ENCODE measurements at regions not wholly inside any gene's neighbourhood (a gene's known extent, or its start where the extent isn't known, plus 50 kb on each side); places are given as distances from the start of the nearest gene placed in this dataset.

GRCh38 chr18:59760212-59760611 is 63.0 kb upstream of the CCBE1 start:
- H3K27me3 ChIP-seq, result no peaks in the 10 kb centered on the region
- DNase-seq (ENCODE audit: extremely low spot score in 2 of 2), result no peak
- H3K36me3 ChIP-seq, result no peaks in the 10 kb centered on the region
- H3K4me3 ChIP-seq, result no peak overlapping the region
- TF ChIP-seq, protein P1, sequence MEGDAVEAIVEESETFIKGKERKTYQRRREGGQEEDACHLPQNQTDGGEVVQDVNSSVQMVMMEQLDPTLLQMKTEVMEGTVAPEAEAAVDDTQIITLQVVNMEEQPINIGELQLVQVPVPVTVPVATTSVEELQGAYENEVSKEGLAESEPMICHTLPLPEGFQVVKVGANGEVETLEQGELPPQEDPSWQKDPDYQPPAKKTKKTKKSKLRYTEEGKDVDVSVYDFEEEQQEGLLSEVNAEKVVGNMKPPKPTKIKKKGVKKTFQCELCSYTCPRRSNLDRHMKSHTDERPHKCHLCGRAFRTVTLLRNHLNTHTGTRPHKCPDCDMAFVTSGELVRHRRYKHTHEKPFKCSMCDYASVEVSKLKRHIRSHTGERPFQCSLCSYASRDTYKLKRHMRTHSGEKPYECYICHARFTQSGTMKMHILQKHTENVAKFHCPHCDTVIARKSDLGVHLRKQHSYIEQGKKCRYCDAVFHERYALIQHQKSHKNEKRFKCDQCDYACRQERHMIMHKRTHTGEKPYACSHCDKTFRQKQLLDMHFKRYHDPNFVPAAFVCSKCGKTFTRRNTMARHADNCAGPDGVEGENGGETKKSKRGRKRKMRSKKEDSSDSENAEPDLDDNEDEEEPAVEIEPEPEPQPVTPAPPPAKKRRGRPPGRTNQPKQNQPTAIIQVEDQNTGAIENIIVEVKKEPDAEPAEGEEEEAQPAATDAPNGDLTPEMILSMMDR (IDR thresholded peaks at IDR 0.05), result no peak
- no peak for TF ChIP-seq POLR2A (IDR thresholded peaks at IDR 0.05)
- no peak for TF ChIP-seq POLR2AphosphoS5 (IDR thresholded peaks at IDR 0.05; ENCODE audit: insufficient read depth in 1 of 2, low read depth in 1 of 2)
- H3K9me3 ChIP-seq, result no peaks in the 10 kb centered on the region
- no peaks in the 10 kb centered on the region for H3K4me1 ChIP-seq
- intact Hi-C loops (cut with DNase I), result no loop called here
- H3K27ac ChIP-seq, result no peak overlapping the region

GRCh38 chr18:59758837-59759236 is 61.6 kb upstream of the CCBE1 start:
- H3K36me3 ChIP-seq, result no peaks in the 10 kb centered on the region

GRCh38 chr18:59758106-59758505 is 60.9 kb upstream of the CCBE1 start:
- H3K27me3 ChIP-seq, result no peaks in the 10 kb centered on the region
- no peaks in the 10 kb centered on the region for H3K36me3 ChIP-seq
- H3K4me1 ChIP-seq, result no peaks in the 10 kb centered on the region
- TF ChIP-seq POLR2AphosphoS5 (IDR thresholded peaks at IDR 0.05; ENCODE audit: insufficient read depth in 1 of 2, low read depth in 1 of 2), result no peak
- TF ChIP-seq, protein P1 (IDR thresholded peaks at IDR 0.05), result no peak
- no peak for TF ChIP-seq POLR2A (IDR thresholded peaks at IDR 0.05)
- H3K27ac ChIP-seq, result no peak overlapping the region
- no peaks in the 10 kb centered on the region for H3K9me3 ChIP-seq
- intact Hi-C loops (cut with DNase I), result no loop called here
- no peak overlapping the region for H3K4me3 ChIP-seq
- no peak for DNase-seq (ENCODE audit: extremely low spot score in 2 of 2)

More at GRCh38 chr18:59758837-59759236, 61.6 kb upstream of the CCBE1 start:
- Histone ChIP-seq H3K27me3 (no peaks in the 10 kb centered on the region), H3K9me3 (no peaks in the 10 kb centered on the region), H3K4me3 (no peak overlapping the region), H3K27ac (no peak overlapping the region), H3K4me1 (no peaks in the 10 kb centered on the region)
- no peak for DNase-seq (ENCODE audit: extremely low spot score in 2 of 2)
- intact Hi-C loops (cut with DNase I), result no loop called here
- no peak for TF ChIP-seq POLR2A (IDR thresholded peaks at IDR 0.05)
- TF ChIP-seq, protein P1 (IDR thresholded peaks at IDR 0.05), result no peak
- TF ChIP-seq POLR2AphosphoS5 (IDR thresholded peaks at IDR 0.05; ENCODE audit: insufficient read depth in 1 of 2, low read depth in 1 of 2), result no peak

DNA sequence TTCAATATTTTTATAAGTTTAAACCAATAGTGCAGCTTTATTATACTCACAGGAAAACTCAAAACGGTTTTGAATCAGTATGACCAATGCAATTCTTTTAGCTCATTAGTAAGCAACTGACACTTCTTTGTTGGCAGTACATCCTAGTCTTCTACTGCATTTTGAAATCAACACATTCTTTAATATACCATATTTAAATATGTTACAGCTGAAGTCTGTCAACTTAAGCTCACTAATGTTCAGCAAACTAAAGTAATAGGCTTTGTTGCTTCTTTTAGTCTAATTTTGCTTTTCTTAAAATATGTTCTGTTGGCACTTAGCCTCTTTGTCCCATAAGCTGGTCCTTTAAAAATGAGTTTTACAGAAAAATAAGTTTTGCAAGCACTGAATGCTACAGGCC is 55.4 kb upstream of the CCBE1 start:
- intact Hi-C loops (cut with DNase I), result no loop called here
- no peak for DNase-seq (ENCODE audit: extremely low spot score in 2 of 2)
- Histone ChIP-seq H3K27ac (no peak overlapping the region), H3K4me3 (no peak overlapping the region), H3K36me3 (no peaks in the 10 kb centered on the region), H3K9me3 (no peaks in the 10 kb centered on the region), H3K27me3 (no peaks in the 10 kb centered on the region), H3K4me1 (no peaks in the 10 kb centered on the region)
- TF ChIP-seq, protein P1 (IDR thresholded peaks at IDR 0.05), result no peak
- no peak for TF ChIP-seq POLR2AphosphoS5 (IDR thresholded peaks at IDR 0.05; ENCODE audit: insufficient read depth in 1 of 2, low read depth in 1 of 2)
- no peak for TF ChIP-seq POLR2A (IDR thresholded peaks at IDR 0.05)

GRCh38 chr18:59751186-59751585 is 54.0 kb upstream of the CCBE1 start:
- DNase-seq (ENCODE audit: extremely low spot score in 2 of 2), result no peak
- intact Hi-C loops (cut with DNase I), result no loop called here
- no peaks in the 10 kb centered on the region for H3K27me3 ChIP-seq
- TF ChIP-seq POLR2AphosphoS5 (IDR thresholded peaks at IDR 0.05; ENCODE audit: insufficient read depth in 1 of 2, low read depth in 1 of 2) (no peak), POLR2A (IDR thresholded peaks at IDR 0.05) (no peak)
- TF ChIP-seq, protein P1 (IDR thresholded peaks at IDR 0.05), result no peak
- H3K4me3 ChIP-seq, result no peak overlapping the region
- no peaks in the 10 kb centered on the region for H3K9me3 ChIP-seq
- H3K36me3 ChIP-seq, result no peaks in the 10 kb centered on the region
- no peaks in the 10 kb centered on the region for H3K4me1 ChIP-seq
- no peak overlapping the region for H3K27ac ChIP-seq

Data from vagina (tissue), 2 donors.